ENCODE measurements at regions not wholly inside any gene's neighbourhood (a gene's known extent, or its start where the extent isn't known, plus 50 kb on each side); places are given as distances from the start of the nearest gene placed in this dataset.

- H3K27ac Mint-ChIP-seq, result no peak overlapping the region
- Histone ChIP-seq H3K36me3 (ENCODE audit: insufficient read depth, low read length) (no peaks in the 10 kb centered on the region), H3K4me3 (ENCODE audit: low read length) (no peak overlapping the region), H3K27ac (ENCODE audit: low read depth, low read length) (no peak overlapping the region), H3K9me3 (ENCODE audit: low read length) (no peaks in the 10 kb centered on the region), H3K4me1 (ENCODE audit: insufficient read depth, low read length) (no peaks in the 10 kb centered on the region), H3K27me3 (ENCODE audit: insufficient read depth, low read length, poor library complexity, severe bottlenecking) (no peaks in the 10 kb centered on the region)
- peaks cover 2 to 13% (median 7%) of the 10 kb centered on the region in 5 donors for H3K9me3 Mint-ChIP-seq
- no peak overlapping the region for H3K4me3 Mint-ChIP-seq
- no peaks in the 10 kb centered on the region for H3K27me3 Mint-ChIP-seq
- no peak for DNase-seq
- no peaks in the 10 kb centered on the region for H3K4me1 Mint-ChIP-seq
- ChIA-PET CTCF (no interaction called here), POLR2A (no interaction called here)
- H3K36me3 Mint-ChIP-seq, result no peaks in the 10 kb centered on the region
Observed at GRCh38 chr3:117104381-117104780, 394.8 kb downstream of the TUSC7 start.

DNA sequence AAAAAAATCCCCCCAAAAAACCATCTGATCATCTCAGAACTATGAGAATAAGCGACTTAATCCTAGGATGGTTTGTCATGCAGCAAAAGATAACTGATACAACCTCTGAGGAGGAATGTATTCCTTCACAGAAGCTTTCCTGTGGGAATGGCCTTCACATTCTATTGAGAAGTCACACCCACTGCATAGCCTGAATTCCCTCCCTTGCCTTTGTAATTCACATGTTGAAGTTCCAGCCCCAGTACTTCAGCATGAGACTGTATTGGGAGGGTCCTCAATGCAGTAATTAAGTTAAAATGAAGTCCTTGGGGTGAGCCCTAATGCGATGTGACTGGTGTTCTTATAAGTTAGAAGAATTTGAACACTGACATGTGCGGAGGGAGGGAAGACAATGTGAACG lies 395.2 kb downstream of the TUSC7 start:
- Histone ChIP-seq H3K36me3 (ENCODE audit: insufficient read depth, low read length) (no peaks in the 10 kb centered on the region), H3K27me3 (ENCODE audit: insufficient read depth, low read length, poor library complexity, severe bottlenecking) (no peaks in the 10 kb centered on the region), H3K27ac (ENCODE audit: low read depth, low read length) (no peak overlapping the region), H3K4me1 (ENCODE audit: insufficient read depth, low read length) (no peaks in the 10 kb centered on the region), H3K4me3 (ENCODE audit: low read length) (no peak overlapping the region), H3K9me3 (ENCODE audit: low read length) (no peaks in the 10 kb centered on the region)
- Mint-ChIP-seq H3K9me3 (peaks cover 2 to 15% (median 8%) of the 10 kb centered on the region in 5 donors), H3K4me1 (no peaks in the 10 kb centered on the region), H3K4me3 (no peak overlapping the region), H3K36me3 (no peaks in the 10 kb centered on the region), H3K27me3 (no peaks in the 10 kb centered on the region), H3K27ac (no peak overlapping the region)
- ChIA-PET CTCF (no interaction called here), POLR2A (no interaction called here)
- no peak for DNase-seq

- POLR2A ChIA-PET, result no interaction called here
- H3K9me3 ChIP-seq (ENCODE audit: low read length), result no peaks in the 10 kb centered on the region
- no peak overlapping the region for H3K27ac Mint-ChIP-seq
- H3K4me1 Mint-ChIP-seq, result no peaks in the 10 kb centered on the region
- H3K4me1 ChIP-seq (ENCODE audit: insufficient read depth, low read length), result no peaks in the 10 kb centered on the region
- H3K36me3 ChIP-seq (ENCODE audit: insufficient read depth, low read length), result no peaks in the 10 kb centered on the region
- H3K4me3 Mint-ChIP-seq, result no peak overlapping the region
- CTCF ChIA-PET, result no interaction called here
- peaks cover 2 to 15% (median 10%) of the 10 kb centered on the region in 5 donors for H3K9me3 Mint-ChIP-seq
- no peaks in the 10 kb centered on the region for H3K27me3 ChIP-seq (ENCODE audit: insufficient read depth, low read length, poor library complexity, severe bottlenecking)
- no peaks in the 10 kb centered on the region for H3K36me3 Mint-ChIP-seq
- no peak overlapping the region for H3K27ac ChIP-seq (ENCODE audit: low read depth, low read length)
- H3K27me3 Mint-ChIP-seq, result no peaks in the 10 kb centered on the region
- H3K4me3 ChIP-seq (ENCODE audit: low read length), result no peak overlapping the region
- no peak for DNase-seq
Observed at GRCh38 chr3:117105686-117106085, 396.1 kb downstream of the TUSC7 start.

GRCh38 chr3:117106396-117106795 lies 396.8 kb downstream of the TUSC7 start:
- Histone ChIP-seq H3K4me1 (ENCODE audit: insufficient read depth, low read length) (no peaks in the 10 kb centered on the region), H3K36me3 (ENCODE audit: insufficient read depth, low read length) (no peaks in the 10 kb centered on the region), H3K9me3 (ENCODE audit: low read length) (no peaks in the 10 kb centered on the region), H3K4me3 (ENCODE audit: low read length) (no peak overlapping the region), H3K27me3 (ENCODE audit: insufficient read depth, low read length, poor library complexity, severe bottlenecking) (no peaks in the 10 kb centered on the region), H3K27ac (ENCODE audit: low read depth, low read length) (no peak overlapping the region)
- Mint-ChIP-seq H3K27me3 (no peaks in the 10 kb centered on the region), H3K9me3 (peaks cover 2 to 14% (median 10%) of the 10 kb centered on the region in 5 donors), H3K27ac (no peak overlapping the region), H3K4me1 (no peaks in the 10 kb centered on the region), H3K36me3 (no peaks in the 10 kb centered on the region), H3K4me3 (no peak overlapping the region)
- DNase-seq, result no peak
- ChIA-PET CTCF (no interaction called here), POLR2A (no interaction called here)

DNA sequence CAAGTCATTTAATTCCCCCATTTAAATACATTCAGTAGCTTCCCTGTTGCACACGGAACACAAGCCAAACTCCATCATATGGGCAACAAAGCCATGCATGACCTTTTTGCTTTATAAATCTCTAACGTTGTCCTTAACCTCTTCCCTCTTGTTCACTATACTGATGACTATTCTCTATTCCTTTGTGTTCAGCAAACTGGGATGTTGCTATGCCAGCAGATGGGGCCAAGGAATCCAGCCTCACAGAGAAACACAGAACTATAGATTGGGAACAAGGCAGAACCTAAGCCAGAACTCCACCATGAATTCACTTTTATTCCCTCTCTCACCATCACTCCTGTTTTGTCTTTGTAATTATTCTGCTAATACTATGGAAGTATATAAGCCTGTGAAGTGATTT lies 398.4 kb downstream of the TUSC7 start:
- Mint-ChIP-seq H3K27ac (no peak overlapping the region), H3K27me3 (no peaks in the 10 kb centered on the region), H3K4me3 (no peak overlapping the region), H3K36me3 (no peaks in the 10 kb centered on the region), H3K9me3 (peaks cover 2 to 14% (median 10%) of the 10 kb centered on the region in 5 donors), H3K4me1 (no peaks in the 10 kb centered on the region)
- no peak overlapping the region for H3K4me3 ChIP-seq (ENCODE audit: low read length)
- H3K36me3 ChIP-seq (ENCODE audit: insufficient read depth, low read length), result no peaks in the 10 kb centered on the region
- DNase-seq, result no peak
- no peaks in the 10 kb centered on the region for H3K4me1 ChIP-seq (ENCODE audit: insufficient read depth, low read length)
- ChIA-PET POLR2A (no interaction called here), CTCF (no interaction called here)
- H3K27me3 ChIP-seq (ENCODE audit: insufficient read depth, low read length, poor library complexity, severe bottlenecking), result no peaks in the 10 kb centered on the region
- no peaks in the 10 kb centered on the region for H3K9me3 ChIP-seq (ENCODE audit: low read length)
- H3K27ac ChIP-seq (ENCODE audit: low read depth, low read length), result no peak overlapping the region

- Mint-ChIP-seq H3K4me1 (no peaks in the 10 kb centered on the region), H3K9me3 (peaks cover 2 to 14% (median 10%) of the 10 kb centered on the region in 5 donors), H3K4me3 (no peak overlapping the region), H3K36me3 (no peaks in the 10 kb centered on the region), H3K27ac (no peak overlapping the region), H3K27me3 (no peaks in the 10 kb centered on the region)
- no peak for DNase-seq
- Histone ChIP-seq H3K27ac (ENCODE audit: low read depth, low read length) (no peak overlapping the region), H3K27me3 (ENCODE audit: insufficient read depth, low read length, poor library complexity, severe bottlenecking) (no peaks in the 10 kb centered on the region), H3K9me3 (ENCODE audit: low read length) (no peaks in the 10 kb centered on the region), H3K4me3 (ENCODE audit: low read length) (no peak overlapping the region), H3K4me1 (ENCODE audit: insufficient read depth, low read length) (no peaks in the 10 kb centered on the region), H3K36me3 (ENCODE audit: insufficient read depth, low read length) (no peaks in the 10 kb centered on the region)
- ChIA-PET CTCF (no interaction called here), POLR2A (no interaction called here)
Observed at GRCh38 chr3:117109178-117109577, 399.6 kb downstream of the TUSC7 start.

- POLR2A ChIA-PET, result no interaction called here
- CTCF ChIA-PET, result no interaction called here
- Mint-ChIP-seq H3K36me3 (no peaks in the 10 kb centered on the region), H3K4me1 (no peaks in the 10 kb centered on the region), H3K9me3 (peaks cover 0 to 16% (median 4%) of the 10 kb centered on the region in 5 donors), H3K4me3 (no peak overlapping the region), H3K27me3 (no peaks in the 10 kb centered on the region), H3K27ac (no peak overlapping the region)
- Histone ChIP-seq H3K27me3 (ENCODE audit: insufficient read depth, low read length, poor library complexity, severe bottlenecking) (no peaks in the 10 kb centered on the region), H3K36me3 (ENCODE audit: insufficient read depth, low read length) (no peaks in the 10 kb centered on the region), H3K27ac (ENCODE audit: low read depth, low read length) (no peak overlapping the region), H3K4me3 (ENCODE audit: low read length) (no peak overlapping the region), H3K9me3 (ENCODE audit: low read length) (no peaks in the 10 kb centered on the region), H3K4me1 (ENCODE audit: insufficient read depth, low read length) (no peaks in the 10 kb centered on the region)
- DNase-seq, result no peak
Observed at GRCh38 chr3:117114517-117115265, 405.1 kb downstream of the TUSC7 start.

GRCh38 chr3:117117188-117117936 lies 407.8 kb downstream of the TUSC7 start:
- no peak overlapping the region for H3K4me3 Mint-ChIP-seq
- ChIA-PET POLR2A (no interaction called here), CTCF (no interaction called here)
- H3K36me3 ChIP-seq (ENCODE audit: insufficient read depth, low read length), result no peaks in the 10 kb centered on the region
- H3K9me3 Mint-ChIP-seq, result peaks cover 0 to 14% (median 4%) of the 10 kb centered on the region in 5 donors
- DNase-seq, result no peak
- no peak overlapping the region for H3K27ac ChIP-seq (ENCODE audit: low read depth, low read length)
- H3K27ac Mint-ChIP-seq, result no peak overlapping the region
- no peaks in the 10 kb centered on the region for H3K27me3 ChIP-seq (ENCODE audit: insufficient read depth, low read length, poor library complexity, severe bottlenecking)
- H3K4me1 Mint-ChIP-seq, result no peaks in the 10 kb centered on the region
- H3K9me3 ChIP-seq (ENCODE audit: low read length), result no peaks in the 10 kb centered on the region
- no peaks in the 10 kb centered on the region for H3K27me3 Mint-ChIP-seq
- no peaks in the 10 kb centered on the region for H3K36me3 Mint-ChIP-seq
- H3K4me1 ChIP-seq (ENCODE audit: insufficient read depth, low read length), result no peaks in the 10 kb centered on the region
- no peak overlapping the region for H3K4me3 ChIP-seq (ENCODE audit: low read length)

All from CD8-positive, alpha-beta memory T cell (primary cell).